GM12874 (cell line): ENCODE measurements at regions not wholly inside any gene's neighbourhood (a gene's known extent, or its start where the extent isn't known, plus 50 kb on each side); places are given as distances from the start of the nearest gene placed in this dataset.

Experiments
- TF ChIP-seq, protein P1 (sequence below): IDR thresholded peaks from 2 replicates; pipeline ENCODE4 v1.5.1; 2011; ENCODE audit warnings: low read depth, mild to moderate bottlenecking, control low read depth, low read length, moderate library complexity; ENCODE audit not compliant: insufficient read depth

- TF ChIP-seq, protein P1, sequence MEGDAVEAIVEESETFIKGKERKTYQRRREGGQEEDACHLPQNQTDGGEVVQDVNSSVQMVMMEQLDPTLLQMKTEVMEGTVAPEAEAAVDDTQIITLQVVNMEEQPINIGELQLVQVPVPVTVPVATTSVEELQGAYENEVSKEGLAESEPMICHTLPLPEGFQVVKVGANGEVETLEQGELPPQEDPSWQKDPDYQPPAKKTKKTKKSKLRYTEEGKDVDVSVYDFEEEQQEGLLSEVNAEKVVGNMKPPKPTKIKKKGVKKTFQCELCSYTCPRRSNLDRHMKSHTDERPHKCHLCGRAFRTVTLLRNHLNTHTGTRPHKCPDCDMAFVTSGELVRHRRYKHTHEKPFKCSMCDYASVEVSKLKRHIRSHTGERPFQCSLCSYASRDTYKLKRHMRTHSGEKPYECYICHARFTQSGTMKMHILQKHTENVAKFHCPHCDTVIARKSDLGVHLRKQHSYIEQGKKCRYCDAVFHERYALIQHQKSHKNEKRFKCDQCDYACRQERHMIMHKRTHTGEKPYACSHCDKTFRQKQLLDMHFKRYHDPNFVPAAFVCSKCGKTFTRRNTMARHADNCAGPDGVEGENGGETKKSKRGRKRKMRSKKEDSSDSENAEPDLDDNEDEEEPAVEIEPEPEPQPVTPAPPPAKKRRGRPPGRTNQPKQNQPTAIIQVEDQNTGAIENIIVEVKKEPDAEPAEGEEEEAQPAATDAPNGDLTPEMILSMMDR = no peak
These were observed 85.7 kb upstream of the MBNL2 start for GRCh38 chr13:97136418-97136817.

DNA sequence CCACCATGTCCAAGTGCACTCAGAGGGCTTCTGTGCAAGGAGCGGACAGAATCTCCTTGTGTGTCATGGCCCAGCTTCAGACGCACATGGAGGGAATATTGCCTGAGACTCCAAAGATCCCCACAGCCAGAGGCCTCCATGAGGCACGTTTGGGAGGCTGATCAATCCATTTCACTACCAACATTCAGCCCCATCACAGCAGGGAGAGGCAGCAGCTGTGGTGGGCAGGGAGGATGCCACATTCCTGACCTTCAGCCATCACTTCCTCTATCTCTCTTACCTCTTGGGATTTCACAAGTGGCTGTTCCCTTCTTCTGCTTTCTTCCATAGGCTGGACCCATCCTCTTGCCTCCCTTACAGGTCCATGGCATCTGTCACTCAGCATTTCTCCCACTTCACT, 82.4 kb upstream of the MBNL2 start:
- TF ChIP-seq, protein P1 = no peak

GRCh38 chr13:97140131-97140530, 82.0 kb upstream of the MBNL2 start:
- TF ChIP-seq, protein P1 = no peak

GRCh38 chr13:97140611-97141010, 81.5 kb upstream of the MBNL2 start:
- TF ChIP-seq, protein P1 = no peak

DNA sequence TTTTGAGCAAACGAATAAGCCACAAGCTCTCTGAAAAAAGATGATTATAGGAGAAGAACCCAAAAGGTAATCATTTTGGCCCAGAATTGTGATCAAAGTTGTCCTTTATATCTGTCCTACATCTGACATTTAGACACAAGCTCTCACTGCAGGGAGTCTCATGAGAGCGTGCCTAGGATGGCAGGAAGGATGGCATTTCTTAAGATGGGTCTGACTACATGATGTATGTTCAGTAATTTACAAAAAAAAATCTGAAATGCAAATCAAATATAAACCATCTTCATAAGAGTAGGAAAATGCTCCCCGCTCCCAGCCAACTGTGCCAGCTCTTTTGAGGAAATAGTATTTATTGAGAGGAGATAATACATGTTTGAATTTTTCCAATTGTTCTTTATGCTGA, 81.0 kb upstream of the MBNL2 start:
- TF ChIP-seq, protein P1 = no peak

DNA sequence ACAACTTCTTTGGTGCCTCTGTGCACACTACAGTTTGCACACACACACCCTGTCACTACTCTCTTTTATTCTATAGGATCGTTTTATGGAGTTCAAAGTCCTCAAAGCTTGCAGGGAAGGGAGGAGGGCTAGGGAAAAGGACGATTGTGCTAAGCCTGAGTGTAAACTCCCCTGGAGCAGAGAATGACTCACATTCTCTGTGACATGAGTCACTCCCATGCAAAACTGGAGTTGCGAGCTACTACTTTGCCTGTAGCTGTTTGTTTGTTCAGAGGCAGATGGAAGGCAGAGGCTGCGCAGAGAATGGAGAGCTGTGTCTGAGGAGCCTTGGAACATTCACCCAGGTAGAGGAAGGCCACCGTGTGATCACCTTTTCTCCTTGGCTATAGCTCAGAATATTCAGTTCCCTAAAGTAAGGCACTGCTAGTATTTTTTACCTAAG, 80.5 kb upstream of the MBNL2 start:
- TF ChIP-seq, protein P1 = no peak

GRCh38 chr13:97142452-97142851, 79.7 kb upstream of the MBNL2 start:
- TF ChIP-seq, protein P1 = no peak

- TF ChIP-seq, protein P1 = no peak
These were observed 77.1 kb upstream of the MBNL2 start for GRCh38 chr13:97145057-97145456.
